Activated CD8-positive, alpha-beta memory T cell treated with anti-CD3 and anti-CD28 coated beads for 24 hours (primary cell): ENCODE measurements at regions not wholly inside any gene's neighbourhood (a gene's known extent, or its start where the extent isn't known, plus 50 kb on each side); places are given as distances from the start of the nearest gene placed in this dataset.
A peak's percentile ranks its signal among the peaks of the same experiment; 100 is the strongest.
"Not testable (repeated sequence)": the region's sequence is repeated elsewhere in the genome, so short reads cannot be mapped to it uniquely, and the experiment has no call there.

ENCODE experiments used
- DNase-seq: peaks from one replicate; pipeline ENCODE4 v3.0.0-alpha.2; 2020

- DNase-seq, result not testable (repeated sequence)
These were observed 178.2 kb upstream of the ZNG1F start for GRCh38 chr9:41367301-41367700.

- DNase-seq, result not testable (repeated sequence)
These were observed 172.7 kb upstream of the ZNG1F start for GRCh38 chr9:41361790-41362189.

DNA sequence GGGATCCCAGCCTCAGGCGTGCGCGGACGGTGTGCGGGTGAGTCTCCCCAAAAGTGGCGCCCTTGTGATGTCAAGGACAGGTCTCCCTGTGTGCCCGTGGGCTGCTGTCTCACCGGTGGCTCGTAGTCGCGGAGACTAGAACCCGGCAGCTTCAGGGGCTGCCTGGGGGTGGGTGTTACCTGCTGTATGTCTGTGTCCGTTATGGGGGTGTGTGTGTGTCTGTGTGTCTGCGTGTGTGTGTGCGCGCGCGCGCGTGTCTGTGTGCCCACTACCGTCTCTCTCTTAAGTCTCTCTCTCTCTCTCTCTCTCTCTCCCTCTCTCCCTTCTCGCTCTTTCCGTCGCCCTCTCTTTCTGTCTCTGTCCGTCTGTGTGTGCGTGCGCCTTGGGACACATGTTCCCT is 170.0 kb upstream of the ZNG1F start:
- peak; percentile 80 for DNase-seq

GRCh38 chr9:41358682-41359081 is 169.6 kb upstream of the ZNG1F start:
- peak; percentile 93 for DNase-seq

DNA sequence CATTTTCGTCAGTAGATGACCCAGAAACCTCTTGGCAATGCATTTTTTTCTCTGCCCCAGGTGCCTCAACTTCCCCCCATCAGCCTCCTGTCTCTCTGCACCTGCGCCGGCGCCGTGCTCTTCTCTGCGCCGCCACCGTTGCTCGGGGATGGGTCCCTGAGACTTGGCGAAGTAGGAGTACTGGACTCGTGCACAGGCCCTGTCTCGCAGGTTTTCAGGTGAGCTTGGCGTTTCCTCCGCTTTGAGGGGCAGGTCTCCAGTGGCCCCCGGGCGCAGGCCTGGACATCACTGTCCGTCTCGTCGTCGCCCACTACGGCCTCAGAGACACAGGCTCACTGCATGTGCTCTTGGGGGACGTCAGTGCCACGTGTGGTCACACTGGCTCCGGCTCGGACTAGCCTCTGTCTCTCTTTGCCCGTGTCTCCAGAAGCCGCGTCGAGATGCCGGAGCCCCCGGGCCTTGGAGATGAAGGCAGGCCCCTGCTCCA is 168.8 kb upstream of the ZNG1F start:
- peak; percentile 67 for DNase-seq

- peak; percentile 56 for DNase-seq
These were observed 168.2 kb upstream of the ZNG1F start for GRCh38 chr9:41357350-41357748.

DNA sequence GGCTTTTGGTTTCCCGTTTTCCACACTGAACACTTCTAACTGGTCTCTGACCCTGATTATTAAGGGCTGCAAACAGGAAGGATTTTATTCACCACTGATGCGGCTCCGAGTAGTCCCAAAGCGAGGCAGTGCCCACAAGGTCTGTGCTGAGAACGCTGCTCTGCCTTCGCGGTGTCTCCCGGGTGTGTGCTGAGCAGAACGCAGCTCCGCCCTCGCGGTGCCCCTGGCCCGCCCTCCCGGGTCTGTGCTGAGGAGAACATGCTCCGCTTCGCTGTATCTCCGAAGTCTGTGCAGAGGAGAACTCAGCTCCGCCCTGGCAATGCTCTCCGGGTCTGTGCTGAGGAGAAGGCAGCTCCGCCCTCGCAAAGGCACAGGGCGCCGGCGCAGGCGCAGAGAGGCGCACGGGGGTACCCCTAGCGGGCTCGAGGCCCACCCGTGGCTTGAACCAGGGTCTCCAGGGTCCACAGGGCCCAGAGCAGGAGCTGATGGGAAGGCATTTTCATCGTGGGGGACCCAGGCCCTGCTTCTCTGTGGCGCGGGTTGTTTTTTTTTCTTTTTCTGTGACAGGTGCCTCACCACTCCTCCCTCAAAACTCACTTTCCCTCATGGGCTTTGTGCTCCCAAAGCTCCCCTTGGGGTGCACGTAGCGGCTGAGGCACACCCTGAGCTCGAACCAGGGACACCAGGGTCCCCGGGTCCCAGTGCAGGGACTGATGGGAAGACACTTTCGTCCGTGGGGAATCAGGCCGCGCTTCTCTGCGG is 167.7 kb upstream of the ZNG1F start:
- DNase-seq, result peak; percentile 91

- not testable (repeated sequence) for DNase-seq
These were observed 166.8 kb upstream of the ZNG1F start for GRCh38 chr9:41355712-41356450.

DNA sequence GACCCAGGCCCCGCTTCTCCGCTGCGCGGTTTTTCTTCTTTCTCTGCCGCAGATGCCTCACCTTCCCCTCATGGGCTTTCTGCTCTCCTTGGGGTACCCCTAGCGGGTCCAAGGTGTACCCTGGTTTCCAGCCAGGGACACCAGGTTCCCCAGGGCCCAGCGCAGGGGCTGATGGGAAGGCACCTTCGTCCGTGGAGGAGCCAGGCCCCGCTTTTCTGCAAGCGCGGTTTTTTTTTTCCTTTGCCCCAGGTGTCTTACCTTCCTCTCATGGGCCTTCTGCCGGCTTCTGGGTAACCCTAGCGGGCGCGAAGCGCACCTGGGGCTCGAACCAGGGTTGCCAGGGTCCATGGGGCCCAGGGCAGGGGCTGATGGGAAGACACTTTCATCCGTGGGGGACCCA is 165.9 kb upstream of the ZNG1F start:
- peak; percentile 78 for DNase-seq

GRCh38 chr9:41354060-41354934 is 165.2 kb upstream of the ZNG1F start:
- peak; percentile 71 for DNase-seq

DNA sequence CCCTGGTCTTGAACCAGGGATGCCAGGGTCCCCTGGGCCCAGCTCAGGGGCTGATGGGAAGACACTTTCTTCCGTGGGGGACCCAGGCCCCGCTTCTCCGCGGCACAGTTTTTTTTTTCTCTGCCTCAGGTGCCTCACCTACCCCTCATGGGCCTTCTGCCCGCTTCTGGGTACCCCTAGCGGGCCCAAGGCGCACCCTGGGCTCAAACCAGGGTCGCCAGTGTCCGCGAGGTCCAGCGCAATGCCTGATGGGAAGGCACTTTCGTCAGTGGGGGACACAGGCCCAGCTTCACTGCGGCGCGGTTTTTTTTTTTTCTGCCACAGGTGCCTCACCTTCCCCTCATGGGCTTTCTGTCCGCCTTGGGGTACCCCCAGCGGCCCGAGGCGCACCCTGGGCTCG is 163.9 kb upstream of the ZNG1F start:
- DNase-seq, result not testable (repeated sequence)

- DNase-seq, result not testable (repeated sequence)
These were observed 163.3 kb upstream of the ZNG1F start for GRCh38 chr9:41352390-41352789.

DNA sequence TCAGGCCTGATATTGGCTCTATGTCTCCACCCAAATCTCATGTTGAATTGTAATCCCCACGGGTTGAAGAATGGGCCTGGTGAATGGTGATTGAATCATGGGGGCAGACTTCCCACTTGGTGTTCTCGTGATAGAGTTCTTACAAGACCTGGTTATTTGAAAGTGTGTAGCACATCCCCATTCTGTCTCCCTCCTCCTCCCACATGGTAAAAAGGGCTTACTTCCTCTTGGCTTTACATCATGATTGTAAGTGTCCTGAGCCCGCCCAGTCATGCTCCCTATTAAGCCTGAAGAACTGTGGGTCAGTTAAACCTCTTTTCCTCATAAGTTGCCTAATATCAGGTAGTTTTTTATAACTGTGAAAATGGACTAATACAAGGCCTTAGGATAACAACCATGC is 158.8 kb upstream of the ZNG1F start:
- DNase-seq, result not testable (repeated sequence)

DNA sequence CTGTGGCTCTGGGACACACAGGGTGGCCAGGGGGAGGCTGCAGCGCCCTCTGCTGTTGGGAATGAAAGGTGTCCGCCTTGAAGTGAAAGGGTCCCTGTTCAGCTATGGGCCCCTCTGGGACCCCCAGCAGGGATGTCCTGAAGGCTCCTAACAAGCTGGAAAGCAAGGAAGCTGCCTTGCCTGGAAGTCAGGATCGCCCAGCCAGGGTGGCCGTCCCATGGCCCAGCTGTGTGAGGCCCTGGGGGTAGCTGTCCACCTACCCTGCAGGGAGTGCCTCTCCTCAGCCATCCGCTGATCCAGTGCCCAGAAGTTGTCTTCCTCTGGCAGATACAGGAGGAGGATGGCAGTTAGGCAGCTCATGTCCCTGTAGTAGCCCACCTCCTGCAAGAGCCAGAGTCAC is 143.4 kb upstream of the ZNG1F start:
- not testable (repeated sequence) for DNase-seq

DNA sequence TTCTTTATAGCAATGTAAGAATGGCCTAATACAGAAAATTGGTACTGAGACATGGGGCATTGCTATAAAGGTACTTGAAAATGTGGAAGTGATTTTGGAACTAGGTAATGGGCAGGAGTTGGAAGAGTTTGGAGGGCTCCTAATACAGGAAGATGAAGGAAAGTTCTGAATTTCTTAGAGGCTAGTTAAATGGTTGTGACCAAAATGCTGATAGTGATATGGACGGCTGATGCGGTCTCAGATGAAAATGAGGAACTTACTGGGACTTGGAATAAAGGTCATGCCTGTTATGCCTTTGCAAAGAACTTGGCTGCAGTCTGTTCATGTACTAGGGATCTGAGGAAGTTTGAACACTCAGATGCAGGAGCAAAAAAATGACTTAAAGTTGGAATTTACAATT is 132.2 kb upstream of the ZNG1F start:
- not testable (repeated sequence) for DNase-seq

DNA sequence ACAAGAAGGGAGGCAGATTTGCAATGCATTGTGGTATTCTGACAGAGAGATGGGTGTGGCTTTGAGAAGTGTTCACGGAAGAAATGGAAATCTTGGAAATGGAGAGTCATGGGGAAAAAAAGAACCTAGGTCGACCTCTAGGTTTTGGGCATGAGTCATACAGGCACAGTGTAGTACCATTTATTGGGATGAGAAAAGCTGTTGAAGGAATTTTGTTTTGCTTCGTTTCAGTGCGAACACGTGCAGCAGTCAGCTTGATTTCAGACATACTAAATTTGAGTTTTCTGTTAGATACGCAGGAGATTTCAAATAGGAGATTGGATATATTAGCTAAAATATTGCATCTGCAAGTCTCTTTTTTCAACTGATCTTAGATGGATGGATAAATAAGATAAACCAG is 119.8 kb upstream of the ZNG1F start:
- not testable (repeated sequence) for DNase-seq

DNA sequence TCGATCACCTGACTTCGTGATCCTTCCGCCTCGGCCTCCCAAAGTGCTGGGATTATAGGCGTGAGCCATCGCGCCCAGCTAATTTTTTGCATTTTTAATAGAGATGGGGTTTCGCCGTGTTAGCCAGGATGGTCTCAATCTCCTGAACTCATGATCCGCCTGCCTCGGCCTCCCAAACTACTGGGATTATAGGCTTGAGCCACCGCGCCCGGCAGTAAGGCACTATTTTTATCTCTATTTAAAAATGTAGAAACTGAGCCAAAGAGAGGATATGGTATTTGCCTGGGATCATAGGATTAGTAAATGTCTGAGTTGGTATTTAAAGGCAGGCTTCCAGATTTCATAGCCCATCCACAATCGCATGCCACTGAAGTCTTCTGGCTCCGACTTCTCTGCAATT is 96.6 kb upstream of the ZNG1F start:
- not testable (repeated sequence) for DNase-seq

DNA sequence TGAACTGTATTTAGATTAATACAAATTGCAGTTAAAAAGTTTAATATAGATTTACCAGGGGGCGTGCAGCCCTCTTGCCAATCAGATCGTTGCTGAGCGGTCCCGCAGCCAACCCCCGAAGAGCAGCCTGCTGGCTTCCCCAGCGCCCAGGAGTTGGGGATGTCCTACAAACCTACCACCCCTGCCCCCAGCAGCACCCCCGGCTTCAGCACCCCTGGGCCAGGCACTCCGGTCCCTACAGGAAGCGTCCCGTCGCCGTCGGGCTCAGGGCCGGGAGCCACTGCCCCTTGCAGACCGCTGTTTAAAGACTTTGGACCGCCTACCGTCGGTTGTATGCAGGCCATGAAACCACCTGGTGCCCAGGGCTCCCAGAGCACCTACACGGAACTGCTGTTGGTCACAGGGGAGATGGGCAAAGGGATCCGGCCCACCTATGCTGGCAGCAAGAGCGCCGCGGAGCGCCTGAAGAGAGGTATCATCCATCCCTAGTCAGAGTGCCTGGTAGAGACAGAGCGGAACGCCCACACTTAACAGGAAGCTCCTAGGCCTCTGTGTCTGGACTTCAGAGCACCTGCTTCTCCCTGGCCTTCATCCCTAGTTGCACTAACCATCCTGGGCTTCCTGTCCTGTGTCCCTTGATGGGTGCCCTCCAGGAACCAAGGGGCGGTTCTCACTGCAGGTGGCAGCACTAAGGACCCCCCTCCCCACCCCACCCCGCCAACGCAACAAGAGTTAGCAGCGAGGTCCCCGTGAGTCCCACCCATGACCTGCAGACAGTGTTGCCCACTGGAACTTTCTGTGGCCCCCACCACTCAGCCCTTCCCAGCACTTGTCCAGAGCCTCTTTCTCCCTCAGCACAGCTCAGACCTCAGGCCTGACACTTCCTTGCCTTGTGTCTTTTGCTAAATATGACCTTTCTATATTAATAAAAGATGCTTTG is 91.5 kb upstream of the ZNG1F start:
- DNase-seq, result not testable (repeated sequence)

- DNase-seq, result not testable (repeated sequence)
These were observed 90.3 kb upstream of the ZNG1F start for GRCh38 chr9:41279437-41279836.

- DNase-seq, result not testable (repeated sequence)
These were observed 89.9 kb upstream of the ZNG1F start for GRCh38 chr9:41279033-41279432.

- DNase-seq, result peak; percentile 90
These were observed 84.6 kb upstream of the ZNG1F start for GRCh38 chr9:41273549-41274267.
